Parathyroid adenoma (tissue), 2 donors: ENCODE measurements at regions not wholly inside any gene's neighbourhood (a gene's known extent, or its start where the extent isn't known, plus 50 kb on each side); places are given as distances from the start of the nearest gene placed in this dataset.

Experiments used
- H2AFZ ChIP-seq: fragments of 300-600 bp; sonication (generic); one replicate; pipeline ENCODE4 v1.7.0; 2017; ENCODE audit warnings: antibody characterized with exemption, mild to moderate bottlenecking
- H3K27ac ChIP-seq: fragments of 300-600 bp; sonication (generic); one replicate; pipeline ENCODE4 v1.7.0; 2017
- H3K27me3 ChIP-seq: fragments of 300-600 bp; sonication (generic); one replicate; pipeline ENCODE4 v1.7.0; 2017; ENCODE audit warnings: low read length; ENCODE audit not compliant: control insufficient read depth, insufficient read depth
- H3K36me3 ChIP-seq: fragments of 300-600 bp; sonication (generic); one replicate; pipeline ENCODE4 v1.7.0; 2017; ENCODE audit warnings: low read length; ENCODE audit not compliant: control insufficient read depth, insufficient read depth
- H3K4me1 ChIP-seq: fragments of 300-600 bp; sonication (generic); one replicate; pipeline ENCODE4 v1.7.0; 2017; ENCODE audit warnings: control low read depth
- H3K4me2 ChIP-seq: fragments of 300-600 bp; sonication (generic); one replicate; pipeline ENCODE4 v1.7.0; 2017; ENCODE audit warnings: low read length
- H3K4me3 ChIP-seq: fragments of 300-600 bp; sonication (generic); one replicate; pipeline ENCODE4 v1.7.0; 2017; ENCODE audit warnings: low read depth, low read length
- H3K79me2 ChIP-seq: fragments of 300-600 bp; sonication (generic); one replicate; pipeline ENCODE4 v1.7.0; 2017; ENCODE audit warnings: control low read depth
- H3K9ac ChIP-seq: fragments of 300-600 bp; sonication (generic); one replicate; pipeline ENCODE4 v1.7.0; 2017; ENCODE audit warnings: mild to moderate bottlenecking
- H3K9me3 ChIP-seq: fragments of 300-600 bp; sonication (generic); one replicate; pipeline ENCODE4 v1.7.0; 2017; ENCODE audit warnings: low read length; ENCODE audit not compliant: control insufficient read depth
- TF ChIP-seq, protein P1 (sequence below): fragments of 300-600 bp; sonication (generic); IDR thresholded peaks from one replicate; pipeline ENCODE4 v1.7.0; 2017; ENCODE audit warnings: antibody characterized with exemption, mild to moderate bottlenecking
- donor health status: primary hyperparathyroidism.

DNA sequence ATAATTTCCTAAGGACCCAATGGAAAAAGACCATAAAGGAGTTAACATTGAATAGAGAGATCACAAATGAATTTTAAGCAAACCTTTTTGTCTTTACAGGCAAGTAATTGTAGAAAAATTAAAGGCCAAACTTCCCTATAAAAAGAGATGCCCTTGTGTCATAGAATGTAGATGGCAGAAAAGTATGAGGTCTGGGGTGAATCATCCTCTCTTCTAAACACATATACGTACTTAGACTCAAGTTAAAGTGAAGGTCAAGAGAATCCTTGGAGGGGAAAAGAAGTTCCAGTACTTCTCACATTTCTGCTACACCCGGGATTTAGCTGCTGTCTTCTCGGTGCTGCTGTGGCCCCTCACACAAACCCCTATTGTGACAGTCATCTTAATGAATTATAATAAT, 116.2 kb upstream of the ARID2 start:
- Histone ChIP-seq H3K9ac (no peak overlapping the region), H2AFZ (no peak overlapping the region), H3K4me2 (no peak overlapping the region), H3K79me2 (no peaks in the 10 kb centered on the region), H3K4me3 (no peak overlapping the region), H3K27me3 (no peaks in the 10 kb centered on the region), H3K4me1 (no peaks in the 10 kb centered on the region), H3K27ac (no peak overlapping the region), H3K9me3 (no peaks in the 10 kb centered on the region), H3K36me3 (no peaks in the 10 kb centered on the region)
- TF ChIP-seq, protein P1, sequence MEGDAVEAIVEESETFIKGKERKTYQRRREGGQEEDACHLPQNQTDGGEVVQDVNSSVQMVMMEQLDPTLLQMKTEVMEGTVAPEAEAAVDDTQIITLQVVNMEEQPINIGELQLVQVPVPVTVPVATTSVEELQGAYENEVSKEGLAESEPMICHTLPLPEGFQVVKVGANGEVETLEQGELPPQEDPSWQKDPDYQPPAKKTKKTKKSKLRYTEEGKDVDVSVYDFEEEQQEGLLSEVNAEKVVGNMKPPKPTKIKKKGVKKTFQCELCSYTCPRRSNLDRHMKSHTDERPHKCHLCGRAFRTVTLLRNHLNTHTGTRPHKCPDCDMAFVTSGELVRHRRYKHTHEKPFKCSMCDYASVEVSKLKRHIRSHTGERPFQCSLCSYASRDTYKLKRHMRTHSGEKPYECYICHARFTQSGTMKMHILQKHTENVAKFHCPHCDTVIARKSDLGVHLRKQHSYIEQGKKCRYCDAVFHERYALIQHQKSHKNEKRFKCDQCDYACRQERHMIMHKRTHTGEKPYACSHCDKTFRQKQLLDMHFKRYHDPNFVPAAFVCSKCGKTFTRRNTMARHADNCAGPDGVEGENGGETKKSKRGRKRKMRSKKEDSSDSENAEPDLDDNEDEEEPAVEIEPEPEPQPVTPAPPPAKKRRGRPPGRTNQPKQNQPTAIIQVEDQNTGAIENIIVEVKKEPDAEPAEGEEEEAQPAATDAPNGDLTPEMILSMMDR, result no peak

GRCh38 chr12:45613855-45614254, 115.7 kb upstream of the ARID2 start:
- H3K4me3 ChIP-seq, result no peak overlapping the region
- H3K27ac ChIP-seq, result no peak overlapping the region
- no peak overlapping the region for H2AFZ ChIP-seq
- H3K4me2 ChIP-seq, result no peak overlapping the region
- H3K4me1 ChIP-seq, result no peaks in the 10 kb centered on the region
- no peaks in the 10 kb centered on the region for H3K27me3 ChIP-seq
- no peak overlapping the region for H3K9ac ChIP-seq
- no peaks in the 10 kb centered on the region for H3K9me3 ChIP-seq
- H3K79me2 ChIP-seq, result no peaks in the 10 kb centered on the region
- no peaks in the 10 kb centered on the region for H3K36me3 ChIP-seq
- TF ChIP-seq, protein P1, result no peak

- no peak overlapping the region for H3K4me2 ChIP-seq
- H3K27ac ChIP-seq, result no peak overlapping the region
- no peak overlapping the region for H2AFZ ChIP-seq
- no peaks in the 10 kb centered on the region for H3K36me3 ChIP-seq
- H3K9me3 ChIP-seq, result no peaks in the 10 kb centered on the region
- no peaks in the 10 kb centered on the region for H3K27me3 ChIP-seq
- no peak overlapping the region for H3K9ac ChIP-seq
- TF ChIP-seq, protein P1, result no peak
- H3K79me2 ChIP-seq, result no peaks in the 10 kb centered on the region
- H3K4me1 ChIP-seq, result no peaks in the 10 kb centered on the region
- H3K4me3 ChIP-seq, result no peak overlapping the region
Observed at GRCh38 chr12:45615268-45615667, 114.2 kb upstream of the ARID2 start.

GRCh38 chr12:45619736-45620135, 109.8 kb upstream of the ARID2 start:
- no peaks in the 10 kb centered on the region for H3K27me3 ChIP-seq
- TF ChIP-seq, protein P1, result no peak
- H3K4me2 ChIP-seq, result no peak overlapping the region
- no peak overlapping the region for H2AFZ ChIP-seq
- H3K9ac ChIP-seq, result no peak overlapping the region
- H3K27ac ChIP-seq, result no peak overlapping the region
- no peaks in the 10 kb centered on the region for H3K4me1 ChIP-seq
- no peaks in the 10 kb centered on the region for H3K9me3 ChIP-seq
- H3K36me3 ChIP-seq, result no peaks in the 10 kb centered on the region
- no peaks in the 10 kb centered on the region for H3K79me2 ChIP-seq
- H3K4me3 ChIP-seq, result no peak overlapping the region

- Histone ChIP-seq H3K4me2 (no peak overlapping the region), H3K9me3 (no peaks in the 10 kb centered on the region), H3K4me3 (no peak overlapping the region), H3K27me3 (no peaks in the 10 kb centered on the region), H3K36me3 (no peaks in the 10 kb centered on the region), H3K9ac (no peak overlapping the region), H3K79me2 (no peaks in the 10 kb centered on the region), H3K27ac (no peak overlapping the region), H2AFZ (no peak overlapping the region), H3K4me1 (no peaks in the 10 kb centered on the region)
- TF ChIP-seq, protein P1, result no peak
Observed at GRCh38 chr12:45621703-45622102, 107.8 kb upstream of the ARID2 start.
